HG02973 (cell line): ENCODE measurements at regions not wholly inside any gene's neighbourhood (a gene's known extent, or its start where the extent isn't known, plus 50 kb on each side); places are given as distances from the start of the nearest gene placed in this dataset.

Experiments used
- ATAC-seq: cut with Tn5 transposase; IDR thresholded peaks from one replicate; pipeline ENCODE4 v1.9.1; 2021; ENCODE audit warnings: moderate library complexity; ENCODE audit not compliant: unreplicated experiment

DNA sequence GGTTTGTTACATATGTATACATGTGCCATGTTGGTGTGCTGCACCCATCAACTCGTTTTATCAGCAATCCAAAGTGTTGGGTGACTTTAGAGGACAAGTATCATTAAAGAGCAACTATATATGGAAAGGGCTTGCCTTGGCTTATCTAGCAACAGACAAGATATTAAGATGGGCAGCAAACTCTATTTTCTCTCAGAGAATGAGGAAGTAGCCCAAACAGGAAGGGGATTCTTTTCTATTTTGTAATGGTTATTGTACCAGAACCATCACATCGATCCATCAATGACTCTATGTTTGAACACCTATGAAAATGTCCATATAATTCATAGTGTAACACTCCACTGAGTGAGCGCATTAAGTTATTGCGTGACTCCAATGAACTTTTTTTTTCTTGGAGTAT is 260.1 kb upstream of the SLC24A2 start:
- ATAC-seq, result no peak

GRCh38 chr9:20048437-20048836 is 259.6 kb upstream of the SLC24A2 start:
- no peak for ATAC-seq

GRCh38 chr9:20044686-20045085 is 255.8 kb upstream of the SLC24A2 start:
- no peak for ATAC-seq

DNA sequence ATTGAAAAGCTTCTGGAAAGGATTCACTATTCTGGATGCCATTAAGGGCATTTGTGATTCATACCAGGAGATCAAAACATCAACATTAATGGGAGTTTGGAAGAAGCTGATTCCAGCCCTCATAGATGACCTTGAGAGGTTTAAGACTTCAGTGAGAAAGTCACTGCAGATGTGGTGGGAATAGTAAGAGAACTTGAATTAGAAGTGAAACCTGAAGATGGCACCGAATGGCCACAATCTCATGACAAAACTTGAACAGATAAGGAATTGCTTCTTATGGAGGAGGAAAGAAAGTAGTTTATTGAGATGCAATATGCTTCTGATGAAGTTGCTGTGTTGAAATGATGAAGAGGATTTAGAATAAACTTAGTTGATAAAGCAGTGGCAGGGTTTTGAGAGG is 254.6 kb upstream of the SLC24A2 start:
- ATAC-seq, result peak; percentile 24

GRCh38 chr9:20043035-20043434 is 254.2 kb upstream of the SLC24A2 start:
- peak; percentile 78 for ATAC-seq

DNA sequence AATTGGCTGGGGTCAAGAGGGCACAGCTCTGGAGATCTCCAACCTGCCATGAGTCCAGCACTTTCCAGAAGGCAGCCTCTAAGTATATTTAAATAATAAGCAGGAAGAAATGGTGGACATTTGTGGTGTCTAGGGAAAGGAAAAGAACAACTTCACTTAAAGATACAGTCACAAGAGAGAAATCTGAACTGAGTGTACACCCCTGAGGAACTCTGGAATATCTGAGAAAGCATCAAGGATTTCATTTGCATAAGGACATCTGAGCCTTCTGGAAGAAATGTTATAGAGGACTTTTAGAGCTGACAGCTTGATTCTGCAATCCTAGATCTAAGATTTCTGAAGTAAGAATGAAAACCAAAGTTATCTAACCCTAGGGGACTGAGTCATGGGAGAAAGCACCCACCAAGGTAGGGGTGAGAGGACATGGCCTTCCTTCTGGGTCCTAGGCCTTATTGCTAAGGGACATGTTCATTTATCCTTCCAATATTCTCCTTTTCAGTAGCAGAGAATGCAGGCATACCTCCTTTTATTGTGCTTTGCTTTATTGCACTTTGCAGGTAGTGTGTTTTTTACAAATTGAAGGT is 253.4 kb upstream of the SLC24A2 start:
- ATAC-seq, result no peak

DNA sequence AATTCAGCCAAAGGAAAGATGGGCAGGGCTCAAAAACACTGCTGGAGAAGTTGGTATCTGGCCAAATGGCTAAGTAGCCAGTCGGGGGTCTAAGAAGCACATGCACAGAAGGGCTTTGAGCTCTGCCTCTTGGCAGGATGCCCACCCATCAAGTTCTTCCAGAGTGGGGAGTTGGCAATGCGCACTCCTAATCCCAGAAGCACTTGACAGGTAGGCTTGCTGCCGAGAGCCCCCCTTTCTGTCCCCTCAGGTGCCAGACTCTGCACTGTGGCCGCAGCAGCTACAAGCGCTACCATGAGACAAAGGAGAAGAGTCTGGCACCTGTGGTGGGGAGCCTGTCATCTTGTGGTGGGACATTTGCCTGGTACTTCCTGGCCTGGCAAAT is 252.9 kb upstream of the SLC24A2 start:
- ATAC-seq, result no peak

GRCh38 chr9:20040991-20041696 is 252.3 kb upstream of the SLC24A2 start:
- no peak for ATAC-seq

DNA sequence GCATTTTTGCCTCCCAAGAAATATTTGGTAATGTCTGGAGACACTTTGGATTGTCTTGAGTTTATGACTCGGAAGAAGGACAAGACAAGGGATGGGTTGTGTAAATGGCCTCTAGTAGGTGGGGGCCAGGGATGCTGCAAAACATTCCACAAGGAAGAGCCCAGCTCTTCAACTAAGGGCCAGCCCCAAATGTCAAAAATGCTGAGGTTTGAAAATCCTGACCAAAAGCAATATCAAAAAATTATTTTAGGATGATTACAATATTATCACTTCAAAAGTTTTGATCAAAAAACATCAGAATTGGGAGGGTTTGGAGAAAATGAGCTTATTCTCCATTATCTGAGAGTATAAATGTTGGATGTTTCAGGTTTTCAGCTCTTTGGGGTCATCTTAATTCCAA is 248.9 kb upstream of the SLC24A2 start:
- ATAC-seq, result no peak

GRCh38 chr9:20033511-20033910 is 244.7 kb upstream of the SLC24A2 start:
- ATAC-seq, result no peak

DNA sequence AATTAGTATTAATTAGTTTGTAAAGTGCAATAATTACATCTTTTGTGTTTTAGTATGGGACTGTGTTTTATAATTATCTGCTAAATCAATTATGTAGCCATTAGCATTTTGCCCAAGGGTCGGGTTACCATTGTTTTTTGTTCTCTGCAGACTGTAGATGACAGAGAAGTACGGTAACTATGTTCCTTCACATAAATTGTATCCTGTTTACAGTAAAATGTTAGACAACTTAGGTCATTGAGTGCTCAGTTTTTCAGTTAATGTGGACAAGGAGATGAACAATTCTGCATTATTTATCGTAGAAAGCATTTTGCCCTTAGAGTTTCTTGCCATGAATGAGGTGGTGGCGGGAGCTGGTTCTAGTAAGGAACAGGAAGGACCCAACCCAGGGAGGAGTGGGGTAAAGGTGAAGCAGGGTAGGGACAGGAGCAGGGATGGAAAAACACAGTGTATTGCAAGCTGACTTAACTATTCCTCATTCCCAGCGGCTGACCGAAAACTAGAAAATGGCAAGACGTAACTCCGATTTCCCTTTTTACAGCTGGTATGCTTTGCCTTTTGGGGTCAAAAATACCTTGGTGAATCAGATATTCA is 243.7 kb upstream of the SLC24A2 start:
- no peak for ATAC-seq

GRCh38 chr9:20031836-20032235 is 243.0 kb upstream of the SLC24A2 start:
- no peak for ATAC-seq

DNA sequence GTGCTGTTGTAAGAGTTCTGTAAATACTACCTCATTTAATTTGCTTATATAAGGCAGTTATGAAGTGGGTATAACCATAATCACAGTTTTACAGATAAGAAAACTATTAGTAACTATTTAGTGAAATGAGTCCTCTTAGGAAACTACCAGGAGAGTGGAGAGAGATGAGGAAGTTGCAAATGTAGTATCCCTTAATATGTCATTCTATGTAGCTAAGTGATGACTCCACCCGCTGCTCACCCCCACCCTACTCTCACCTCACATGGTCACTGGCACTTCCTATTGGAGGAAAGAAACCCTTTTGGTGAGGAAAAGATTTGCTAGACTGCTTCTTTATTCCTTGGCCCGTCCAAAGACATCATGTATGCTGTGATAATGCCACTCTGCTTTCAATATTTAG is 241.8 kb upstream of the SLC24A2 start:
- ATAC-seq, result no peak

GRCh38 chr9:20030221-20030620 is 241.4 kb upstream of the SLC24A2 start:
- no peak for ATAC-seq

DNA sequence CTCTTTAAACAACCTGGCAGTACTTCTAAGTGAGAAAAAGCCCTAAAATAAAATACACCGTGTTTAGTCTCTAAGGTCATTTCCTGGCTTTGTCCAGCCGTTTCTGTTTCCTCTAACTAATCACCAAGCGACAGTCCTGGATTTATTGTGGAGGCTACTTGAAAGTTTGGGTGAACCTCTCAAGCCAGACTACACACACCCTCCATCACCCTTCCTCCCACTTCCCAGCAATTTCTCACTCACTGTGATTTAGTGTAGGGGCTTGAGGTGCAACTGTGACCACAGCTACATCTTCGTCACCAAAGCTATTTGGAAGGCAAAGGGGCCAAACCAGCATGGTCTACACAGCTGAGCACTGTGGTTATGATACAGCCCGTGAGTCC is 240.0 kb upstream of the SLC24A2 start:
- no peak for ATAC-seq

DNA sequence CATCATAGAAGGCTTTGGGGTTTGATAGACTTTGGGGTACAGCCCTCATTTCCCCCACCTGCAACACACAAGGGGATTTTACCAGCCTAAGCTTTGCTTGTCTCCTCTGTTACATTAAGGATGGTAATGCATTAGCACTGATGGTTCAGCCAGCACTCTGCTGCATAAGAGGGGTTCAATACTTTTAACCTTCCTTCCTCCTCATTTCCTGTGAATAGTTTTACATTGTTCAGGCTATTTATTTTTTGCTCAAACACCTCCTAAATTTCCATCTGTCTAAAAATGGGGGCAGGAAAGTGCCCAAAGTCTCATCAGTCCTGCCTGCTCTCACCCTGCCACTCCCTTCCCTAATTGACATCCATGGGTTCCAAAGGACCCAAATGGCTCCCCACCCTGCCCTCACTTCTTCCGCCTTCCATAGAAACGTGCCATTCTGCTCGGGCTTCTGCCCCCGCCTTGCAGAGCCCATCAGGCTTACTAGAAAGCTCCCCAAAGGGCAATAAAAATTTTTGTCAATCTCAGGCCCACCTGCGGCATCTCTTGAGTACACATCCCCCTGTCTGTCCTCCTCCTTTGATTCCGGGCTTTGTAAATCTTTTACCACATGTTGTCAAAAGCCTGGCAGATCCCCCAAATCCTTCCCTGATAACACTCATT is 239.5 kb upstream of the SLC24A2 start:
- no peak for ATAC-seq

GRCh38 chr9:20023961-20024571 is 235.2 kb upstream of the SLC24A2 start:
- no peak for ATAC-seq

DNA sequence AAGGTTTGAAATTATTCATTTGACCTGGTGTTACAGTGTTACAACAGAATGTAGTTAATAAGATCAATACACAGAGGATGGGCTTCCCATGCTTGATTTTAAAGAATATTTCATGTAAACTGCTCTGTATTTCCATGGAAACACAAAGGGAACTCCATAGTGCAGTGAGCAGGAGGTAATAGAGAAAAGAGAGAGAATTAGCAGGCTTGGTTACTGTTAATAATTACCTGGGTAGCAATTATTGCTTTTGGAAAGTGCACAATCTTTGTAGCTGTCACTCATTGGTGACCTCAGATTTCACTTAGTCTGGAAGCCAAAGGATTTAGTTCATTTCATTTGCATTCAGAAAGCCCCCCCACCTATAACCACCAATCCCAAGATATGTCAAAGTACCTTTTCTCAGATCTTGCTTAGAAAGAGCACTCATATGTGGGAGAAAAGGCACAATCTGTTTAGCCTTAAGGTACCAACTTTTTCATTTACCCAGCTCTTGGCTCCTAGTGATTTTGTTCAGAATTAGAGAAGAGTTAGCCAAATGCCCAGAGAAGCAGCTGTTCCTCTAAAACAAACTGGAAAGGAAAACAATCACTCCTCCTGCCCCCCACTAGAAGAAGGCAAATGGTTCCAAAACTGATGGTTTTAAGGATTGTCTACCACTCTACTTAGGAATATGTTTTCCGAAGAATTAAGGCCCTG is 234.5 kb upstream of the SLC24A2 start:
- no peak for ATAC-seq

DNA sequence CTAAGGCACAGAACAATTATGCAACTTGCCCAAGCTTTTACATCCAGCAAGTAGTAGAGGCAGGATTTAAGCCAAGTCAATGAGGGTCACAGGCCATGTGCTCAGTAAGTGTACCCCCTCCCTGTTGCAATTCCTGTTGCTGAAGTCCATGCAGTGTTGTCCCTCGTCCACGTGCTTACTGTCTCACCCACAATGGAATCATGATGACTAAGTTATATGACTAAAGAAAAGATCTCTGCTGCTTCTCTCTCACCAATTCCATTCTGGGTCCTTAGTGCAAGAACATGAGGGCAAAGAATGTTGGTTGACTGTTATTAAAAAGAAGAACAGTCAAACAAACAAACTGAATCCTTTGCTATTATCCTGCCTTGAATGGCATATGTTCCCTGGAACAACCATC is 233.6 kb upstream of the SLC24A2 start:
- no peak for ATAC-seq

DNA sequence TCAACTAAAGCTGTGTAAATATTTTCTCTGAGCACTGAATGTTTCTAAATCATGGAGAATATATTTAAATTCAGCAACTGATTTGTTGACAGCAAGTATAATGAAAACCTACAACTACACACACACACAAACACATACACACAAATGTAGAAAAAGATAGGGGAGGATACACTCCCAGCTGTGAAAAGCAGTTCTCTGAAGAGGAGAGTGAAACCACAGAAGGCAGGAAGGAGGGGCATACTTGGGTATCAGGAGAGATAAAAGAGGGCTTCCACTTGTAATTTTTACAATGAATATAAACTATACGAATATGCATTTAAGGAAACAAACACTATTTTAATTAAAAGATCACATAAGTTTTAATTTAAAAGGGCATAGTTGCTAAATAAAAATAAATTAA is 227.8 kb upstream of the SLC24A2 start:
- ATAC-seq, result no peak

DNA sequence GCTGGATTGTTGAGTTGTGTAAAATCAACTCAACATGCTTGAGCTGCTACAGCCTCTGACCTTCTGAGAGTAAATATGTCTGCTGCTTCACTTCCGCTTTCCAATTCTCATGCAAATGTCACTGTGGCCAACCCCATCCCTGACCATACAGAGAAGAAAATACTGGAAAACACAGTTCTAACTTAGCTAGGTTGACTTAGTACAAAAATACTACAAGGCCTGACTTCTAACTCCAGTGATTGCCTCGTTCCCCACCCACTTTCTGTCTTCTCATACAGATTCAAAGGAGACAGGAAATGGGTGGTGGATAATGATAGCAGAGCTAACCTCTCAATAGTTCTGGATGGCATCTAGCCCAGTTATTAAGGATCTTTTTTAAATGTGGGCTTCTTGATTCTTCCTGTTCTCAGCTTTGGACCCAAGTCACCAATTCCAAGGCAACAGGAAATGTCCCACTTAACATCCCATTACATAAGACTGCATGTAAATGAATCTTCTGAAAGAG is 226.6 kb upstream of the SLC24A2 start:
- ATAC-seq, result peak; percentile 70
